ENCODE measurements at regions not wholly inside any gene's neighbourhood (a gene's known extent, or its start where the extent isn't known, plus 50 kb on each side); places are given as distances from the start of the nearest gene placed in this dataset.
"Not testable (repeated sequence)": the region's sequence is repeated elsewhere in the genome, so short reads cannot be mapped to it uniquely, and the experiment has no call there.

- H3K36me3 ChIP-seq = no peaks in the 10 kb centered on the region
- DNase-seq = no peak
These were observed 163.8 kb upstream of the PGRMC2 start for GRCh38 chr4:128451270-128451905.

GRCh38 chr4:128450326-128451120 is 162.9 kb upstream of the PGRMC2 start:
- Histone ChIP-seq H3K27me3 (no peaks in the 10 kb centered on the region), H3K9me3 (no peaks in the 10 kb centered on the region), H3K4me3 (no peak overlapping the region), H3K36me3 (no peaks in the 10 kb centered on the region)
- DNase-seq = no peak

More at GRCh38 chr4:128451270-128451905, 163.8 kb upstream of the PGRMC2 start:
- no peak overlapping the region for H3K4me3 ChIP-seq
- H3K27me3 ChIP-seq = no peaks in the 10 kb centered on the region
- H3K9me3 ChIP-seq = no peaks in the 10 kb centered on the region

- Histone ChIP-seq H3K27me3 (no peaks in the 10 kb centered on the region), H3K36me3 (no peaks in the 10 kb centered on the region), H3K9me3 (no peaks in the 10 kb centered on the region; the same call in 1 of the 2 replicates), H3K4me3 (no peak overlapping the region)
- no peak for DNase-seq
These were observed 161.6 kb upstream of the PGRMC2 start for GRCh38 chr4:128449251-128449650.

GRCh38 chr4:128444544-128445302 is 157.1 kb upstream of the PGRMC2 start:
- Histone ChIP-seq H3K27me3 (no peaks in the 10 kb centered on the region), H3K4me3 (no peak overlapping the region), H3K9me3 (peaks cover 11% of the 10 kb centered on the region; the same call in 1 of the 2 replicates), H3K36me3 (no peaks in the 10 kb centered on the region)
- no peak for DNase-seq

- Histone ChIP-seq H3K4me3 (no peak overlapping the region), H3K27me3 (no peaks in the 10 kb centered on the region), H3K9me3 (peaks cover 11% of the 10 kb centered on the region; the same call in 1 of the 2 replicates), H3K36me3 (no peaks in the 10 kb centered on the region)
- DNase-seq = no peak
These were observed 153.3 kb upstream of the PGRMC2 start for GRCh38 chr4:128440923-128441322.

GRCh38 chr4:128437023-128437422 is 149.4 kb upstream of the PGRMC2 start:
- not testable (repeated sequence) for H3K27me3 ChIP-seq, DNase-seq, H3K4me3 ChIP-seq, H3K9me3 ChIP-seq, H3K36me3 ChIP-seq

GRCh38 chr4:128429023-128429613 is 141.5 kb upstream of the PGRMC2 start:
- not testable (repeated sequence) for H3K9me3 ChIP-seq, DNase-seq, H3K36me3 ChIP-seq, H3K27me3 ChIP-seq, H3K4me3 ChIP-seq

- no peak overlapping the region for H3K4me3 ChIP-seq
- no peaks in the 10 kb centered on the region for H3K27me3 ChIP-seq
- H3K36me3 ChIP-seq = no peaks in the 10 kb centered on the region
- peaks cover 2% of the 10 kb centered on the region; the same call in 1 of the 2 replicates for H3K9me3 ChIP-seq
- DNase-seq = no peak
These were observed 140.8 kb upstream of the PGRMC2 start for GRCh38 chr4:128428397-128428796.

- Histone ChIP-seq H3K9me3 (peaks cover 2% of the 10 kb centered on the region; the same call in 1 of the 2 replicates), H3K4me3 (no peak overlapping the region), H3K27me3 (no peaks in the 10 kb centered on the region), H3K36me3 (no peaks in the 10 kb centered on the region)
- DNase-seq = peak; percentile 25
These were observed 140.3 kb upstream of the PGRMC2 start for GRCh38 chr4:128427832-128428366.

- no peak overlapping the region for H3K4me3 ChIP-seq
- H3K36me3 ChIP-seq = no peaks in the 10 kb centered on the region
- no peaks in the 10 kb centered on the region for H3K27me3 ChIP-seq
- no peak for DNase-seq
- H3K9me3 ChIP-seq = peaks cover 1% of the 10 kb centered on the region; the same call in 1 of the 2 replicates
These were observed 137.2 kb upstream of the PGRMC2 start for GRCh38 chr4:128424527-128425497.

GRCh38 chr4:128422296-128422695 is 134.7 kb upstream of the PGRMC2 start:
- DNase-seq, H3K4me3 ChIP-seq, H3K9me3 ChIP-seq, H3K27me3 ChIP-seq, H3K36me3 ChIP-seq: not testable (repeated sequence)

- no peaks in the 10 kb centered on the region for H3K36me3 ChIP-seq
- DNase-seq = no peak
- H3K9me3 ChIP-seq = no peaks in the 10 kb centered on the region
- no peaks in the 10 kb centered on the region for H3K27me3 ChIP-seq
- no peak overlapping the region for H3K4me3 ChIP-seq
These were observed 129.3 kb upstream of the PGRMC2 start for GRCh38 chr4:128416921-128417320.

- H3K27me3 ChIP-seq = no peaks in the 10 kb centered on the region
- peaks cover 3% of the 10 kb centered on the region; the same call in 1 of the 2 replicates for H3K9me3 ChIP-seq
These were observed 122.4 kb upstream of the PGRMC2 start for GRCh38 chr4:128410037-128410436.

GRCh38 chr4:128403586-128403985 is 116.0 kb upstream of the PGRMC2 start:
- Histone ChIP-seq H3K36me3 (no peaks in the 10 kb centered on the region), H3K4me3 (no peak overlapping the region), H3K27me3 (no peaks in the 10 kb centered on the region), H3K9me3 (peaks cover 3% of the 10 kb centered on the region; the same call in 1 of the 2 replicates)
- DNase-seq = no peak

More at GRCh38 chr4:128410037-128410436, 122.4 kb upstream of the PGRMC2 start:
- Histone ChIP-seq H3K4me3 (no peak overlapping the region), H3K36me3 (no peaks in the 10 kb centered on the region)
- no peak for DNase-seq

GRCh38 chr4:128394778-128395177 is 107.2 kb upstream of the PGRMC2 start:
- no peaks in the 10 kb centered on the region for H3K27me3 ChIP-seq
- H3K9me3 ChIP-seq = no peaks in the 10 kb centered on the region
- DNase-seq = peak; percentile 82
- no peaks in the 10 kb centered on the region for H3K36me3 ChIP-seq
- H3K4me3 ChIP-seq = no peak overlapping the region
